Small intestine (tissue), 7 donors: ENCODE measurements at regions not wholly inside any gene's neighbourhood (a gene's known extent, or its start where the extent isn't known, plus 50 kb on each side); places are given as distances from the start of the nearest gene placed in this dataset.

Experiments used
- DNase-seq, 2 donors: peaks; one replicate each; pipeline versions ENCODE4 v3.0.0 to v3.0.0-alpha.2; 2013
- FAIRE-seq: peaks from 2 replicates; lab custom pipeline; 2012; peaks lifted over from hg19 to GRCh38; lab: Jason Lieb, UNC
- H3K27ac ChIP-seq, 3 donors: one replicate each; pipeline ENCODE4 v1.5.1; 2013; ENCODE audit warnings: low read length in 2 of 3, mild to moderate bottlenecking in 2 of 3, control low read depth in 1 of 3, inconsistent platforms in 1 of 3, low read depth in 1 of 3, moderate library complexity in 1 of 3
- H3K27me3 ChIP-seq, 3 donors: one replicate each; pipeline ENCODE4 v1.6.1; 2013; ENCODE audit warnings: low read length in 3 of 3, inconsistent platforms in 1 of 3; ENCODE audit not compliant: control insufficient read depth in 3 of 3, insufficient read depth in 3 of 3
- H3K36me3 ChIP-seq, 3 donors: one replicate each; pipeline ENCODE4 v1.6.1; 2013; ENCODE audit warnings: low read length in 3 of 3, inconsistent platforms in 1 of 3, low read depth in 1 of 3, mild to moderate bottlenecking in 1 of 3, moderate library complexity in 1 of 3; ENCODE audit not compliant: control insufficient read depth in 3 of 3, insufficient read depth in 2 of 3
- H3K4me1 ChIP-seq, 3 donors: one replicate each; pipeline ENCODE4 v1.6.1; 2013; ENCODE audit warnings: low read length in 2 of 3, inconsistent platforms in 1 of 3, low read depth in 1 of 3, mild to moderate bottlenecking in 1 of 3, moderate library complexity in 1 of 3; ENCODE audit not compliant: control insufficient read depth in 3 of 3, insufficient read depth in 2 of 3
- H3K4me3 ChIP-seq, 3 donors: one replicate each; pipeline ENCODE4 v1.5.1; 2013; ENCODE audit warnings: low read length in 3 of 3, control low read depth in 1 of 3, inconsistent platforms in 1 of 3, low read depth in 1 of 3, mild to moderate bottlenecking in 1 of 3, moderate library complexity in 1 of 3
- H3K9me3 ChIP-seq, 2 donors: one replicate each; pipeline ENCODE4 v1.6.1; 2013; ENCODE audit warnings: low read depth in 1 of 2, low read length in 1 of 2; ENCODE audit not compliant: control insufficient read depth in 2 of 2, insufficient read depth in 1 of 2
- WGBS, 3 donors: extraction: QIAGEN DNeasy Blood & Tissue Kit; methylation state at CpG; one replicate each; pipeline ENCODE4 v1.1.7; 2013; 5-methylcytosine and 5-hydroxymethylcytosine counted together
- donor health status: healthy with polysubstance abuse.
- donor health status: control.
- donor health status: control.
- donor health status: Bipolar disorder and iron deficiency.
- donor health status: healthy.

GRCh38 chr1:209250861-209251636 lies 332.5 kb upstream of the CAMK1G start:
- Histone ChIP-seq H3K27ac (no peak overlapping the region), H3K4me3 (no peak overlapping the region), H3K27me3 (no peaks in the 10 kb centered on the region), H3K36me3 (no peaks in the 10 kb centered on the region), H3K9me3 (no peaks in the 10 kb centered on the region), H3K4me1 (no peaks in the 10 kb centered on the region)
- 54 to 88% (median 73%) methylated on average over 4 of the region's 4 CpGs for WGBS, 3 donors
- no peak for DNase-seq
- no peak for FAIRE-seq

- no peak for FAIRE-seq
- peaks cover 0 to 2% (median 0%) of the 10 kb centered on the region in 3 donors for H3K27me3 ChIP-seq
- WGBS, 3 donors, result 87 to 91% (median 89%) methylated on average over 14 of the region's 14 CpGs
These were observed 326.7 kb upstream of the CAMK1G start for GRCh38 chr1:209256766-209257350.

GRCh38 chr1:209257454-209257853 lies 326.1 kb upstream of the CAMK1G start:
- Histone ChIP-seq H3K9me3 (peaks cover 0 to 3% of the 10 kb centered on the region in 2 donors), H3K4me3 (no peak overlapping the region), H3K27ac (no peak overlapping the region), H3K27me3 (peaks cover 0 to 2% (median 0%) of the 10 kb centered on the region in 3 donors), H3K4me1 (no peaks in the 10 kb centered on the region), H3K36me3 (no peaks in the 10 kb centered on the region)
- DNase-seq, result no peak
- 87 to 93% (median 92%) methylated on average over 1 of the region's 1 CpG for WGBS, 3 donors
- FAIRE-seq, result no peak

More at GRCh38 chr1:209256766-209257350, 326.7 kb upstream of the CAMK1G start:
- no peak overlapping the region for H3K27ac ChIP-seq
- no peak overlapping the region for H3K4me3 ChIP-seq
- H3K4me1 ChIP-seq, result no peaks in the 10 kb centered on the region
- H3K36me3 ChIP-seq, result no peaks in the 10 kb centered on the region
- no peak for DNase-seq
- H3K9me3 ChIP-seq, result peaks cover 0 to 3% of the 10 kb centered on the region in 2 donors

- DNase-seq (no peak), FAIRE-seq (no peak)
- H3K36me3 ChIP-seq, result no peaks in the 10 kb centered on the region
- H3K9me3 ChIP-seq, result peaks cover 0 to 3% of the 10 kb centered on the region in 2 donors
- H3K27ac ChIP-seq, result no peak overlapping the region
- peaks cover 0 to 2% (median 0%) of the 10 kb centered on the region in 3 donors for H3K27me3 ChIP-seq
- no peaks in the 10 kb centered on the region for H3K4me1 ChIP-seq
- no peak overlapping the region for H3K4me3 ChIP-seq
- 66 to 82% (median 75%) methylated on average over 2 of the region's 2 CpGs for WGBS, 3 donors
These were observed 323.4 kb upstream of the CAMK1G start for GRCh38 chr1:209260136-209260535.

GRCh38 chr1:209262631-209263030 lies 320.9 kb upstream of the CAMK1G start:
- no peak overlapping the region for H3K27ac ChIP-seq
- H3K36me3 ChIP-seq, result no peaks in the 10 kb centered on the region
- H3K4me3 ChIP-seq, result no peak overlapping the region
- WGBS, 3 donors, result 79 to 98% (median 87%) methylated on average over 1 of the region's 1 CpG
- H3K27me3 ChIP-seq, result peaks cover 0 to 2% (median 0%) of the 10 kb centered on the region in 3 donors
- DNase-seq, result no peak
- no peaks in the 10 kb centered on the region for H3K4me1 ChIP-seq
- no peaks in the 10 kb centered on the region for H3K9me3 ChIP-seq
- no peak for FAIRE-seq

GRCh38 chr1:209265301-209265700 lies 318.2 kb upstream of the CAMK1G start:
- no peaks in the 10 kb centered on the region for H3K36me3 ChIP-seq
- no peak overlapping the region for H3K4me3 ChIP-seq
- 69 to 77% (median 72%) methylated on average over 7 of the region's 7 CpGs for WGBS, 3 donors
- H3K27ac ChIP-seq, result no peak overlapping the region
- H3K4me1 ChIP-seq, result no peaks in the 10 kb centered on the region
- FAIRE-seq (no peak), DNase-seq (no peak)
- H3K9me3 ChIP-seq, result no peaks in the 10 kb centered on the region
- H3K27me3 ChIP-seq, result no peaks in the 10 kb centered on the region

- DNase-seq (no peak), FAIRE-seq (no peak)
- Histone ChIP-seq H3K4me1 (no peaks in the 10 kb centered on the region), H3K27ac (no peak overlapping the region), H3K36me3 (no peaks in the 10 kb centered on the region), H3K27me3 (no peaks in the 10 kb centered on the region), H3K9me3 (no peaks in the 10 kb centered on the region), H3K4me3 (no peak overlapping the region)
- 23 to 40% (median 27%) methylated on average over 5 of the region's 5 CpGs for WGBS, 3 donors
These were observed 316.8 kb upstream of the CAMK1G start for GRCh38 chr1:209266590-209267205.

GRCh38 chr1:209267968-209268367 lies 315.5 kb upstream of the CAMK1G start:
- no peak for FAIRE-seq
- Histone ChIP-seq H3K27me3 (no peaks in the 10 kb centered on the region), H3K36me3 (no peaks in the 10 kb centered on the region), H3K9me3 (no peaks in the 10 kb centered on the region), H3K4me1 (no peaks in the 10 kb centered on the region), H3K27ac (no peak overlapping the region), H3K4me3 (no peak overlapping the region)
- WGBS, 3 donors, result 71 to 86% (median 78%) methylated on average over 2 of the region's 2 CpGs
- DNase-seq, result no peak
